NCI-H146 treated with DMSO at 0.1 percent for 48 hours (cell line): ENCODE measurements at regions not wholly inside any gene's neighbourhood (a gene's known extent, or its start where the extent isn't known, plus 50 kb on each side); places are given as distances from the start of the nearest gene placed in this dataset.
"Not testable (repeated sequence)": the region's sequence is repeated elsewhere in the genome, so short reads cannot be mapped to it uniquely, and the experiment has no call there.

Experiments used
- DNase-seq: peaks from one replicate; lab custom pipeline; 2025; ENCODE audit not compliant: unreplicated experiment; lab: John Stamatoyannopoulos, UW

DNA sequence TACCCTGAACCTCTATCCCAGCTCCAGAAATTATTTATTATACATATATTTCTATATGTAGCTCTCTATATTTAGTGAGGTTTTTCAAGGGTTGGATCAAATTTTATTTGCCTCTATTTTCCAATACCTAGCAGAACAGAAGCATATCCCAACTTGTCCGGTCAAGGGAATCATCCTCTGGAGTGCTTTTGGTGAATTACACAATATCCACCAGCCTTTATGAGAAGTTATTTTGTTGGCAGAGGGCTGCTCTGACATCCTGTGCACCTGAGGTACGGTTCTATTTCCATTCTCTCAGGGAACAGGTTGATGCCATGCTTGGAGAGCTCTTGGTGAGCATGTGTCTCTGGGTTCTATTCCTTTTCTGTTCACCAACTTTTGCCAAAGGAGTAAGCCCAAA, 1056.4 kb downstream of the GALC start:
- no peak for DNase-seq

DNA sequence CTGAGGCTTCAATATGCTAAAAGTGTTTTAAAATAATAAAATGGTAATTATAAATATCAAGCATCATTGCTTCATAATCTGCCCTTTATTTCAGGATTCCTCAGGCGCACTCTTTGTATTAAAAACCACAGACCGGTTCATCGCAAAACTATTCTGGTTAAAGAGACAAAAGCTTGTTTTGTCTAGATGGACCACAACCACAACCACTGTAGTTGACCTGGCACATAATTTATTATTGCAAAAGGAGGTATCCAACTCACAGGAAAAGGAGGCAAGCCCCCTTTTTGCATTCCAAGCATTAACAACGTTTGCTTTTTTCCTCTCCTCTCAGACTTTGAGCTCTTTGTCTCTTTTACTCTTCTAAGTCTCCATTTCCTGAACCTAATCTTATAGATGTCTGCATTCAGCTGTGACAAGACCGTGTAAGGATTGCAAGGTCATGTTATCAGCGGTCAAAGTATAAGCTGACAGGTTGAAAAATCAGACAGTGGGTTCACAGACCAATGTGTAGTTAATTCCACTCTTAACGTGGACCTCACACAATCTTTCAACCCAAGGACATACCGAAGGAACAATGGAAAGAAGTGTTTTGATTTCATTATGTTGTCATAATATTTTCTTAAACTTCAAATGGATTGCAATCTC, 1057.6 kb downstream of the GALC start:
- DNase-seq = no peak

DNA sequence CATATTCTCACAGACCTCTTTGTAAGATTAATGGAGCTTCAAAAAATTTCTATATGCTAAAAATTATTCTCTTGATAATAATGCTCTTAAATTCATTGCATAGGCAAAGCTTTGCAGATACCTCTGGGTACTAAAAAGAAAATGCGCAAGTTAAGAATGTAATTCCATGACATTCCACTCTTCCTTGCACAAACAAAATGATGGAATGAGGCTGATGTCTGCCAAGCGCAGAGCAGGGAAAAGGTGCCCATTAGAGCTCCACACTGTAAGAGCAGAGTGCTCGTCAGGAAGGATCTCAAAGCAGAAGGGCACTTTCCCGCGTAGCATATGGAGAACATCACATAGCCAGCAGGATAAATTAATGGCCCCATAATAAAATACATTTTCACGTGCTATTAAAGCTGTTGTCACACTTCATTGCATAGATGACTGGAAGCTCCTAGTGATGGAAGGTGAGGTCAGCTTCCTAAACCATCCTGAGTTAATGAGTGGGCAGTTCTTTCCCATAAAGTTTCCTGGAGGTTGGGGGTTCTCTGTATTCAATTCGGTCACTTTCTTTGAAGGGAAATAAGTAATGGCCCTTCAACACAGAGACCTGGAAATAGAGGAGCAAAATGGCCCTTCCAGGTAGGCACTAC, 1058.9 kb downstream of the GALC start:
- no peak for DNase-seq

- no peak for DNase-seq
Observed at GRCh38 chr14:86933460-86933859, 1059.5 kb downstream of the GALC start.

DNA sequence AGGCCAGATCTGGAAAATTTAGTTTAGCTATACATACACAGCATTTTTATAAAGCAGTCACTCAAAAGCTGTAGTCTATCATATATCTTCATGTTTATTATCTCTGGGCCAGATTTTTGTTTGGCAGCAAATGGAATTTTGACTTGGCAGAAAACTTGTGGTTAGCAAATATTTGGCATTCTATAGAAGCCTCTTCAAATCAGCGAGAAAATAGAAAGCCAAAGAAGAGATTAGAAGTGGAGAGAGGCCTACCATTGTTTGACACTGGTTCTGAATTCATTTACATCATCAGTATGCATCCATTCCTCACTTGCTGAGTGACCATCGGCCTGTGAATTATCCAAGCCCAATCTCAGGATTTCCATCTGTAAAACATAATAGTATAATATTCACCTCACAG, 1077.6 kb downstream of the GALC start:
- DNase-seq = no peak

- DNase-seq = no peak
Observed at GRCh38 chr14:86912709-86913108, 1080.3 kb downstream of the GALC start.

GRCh38 chr14:86911486-86911885, 1081.5 kb downstream of the GALC start:
- DNase-seq = no peak

DNA sequence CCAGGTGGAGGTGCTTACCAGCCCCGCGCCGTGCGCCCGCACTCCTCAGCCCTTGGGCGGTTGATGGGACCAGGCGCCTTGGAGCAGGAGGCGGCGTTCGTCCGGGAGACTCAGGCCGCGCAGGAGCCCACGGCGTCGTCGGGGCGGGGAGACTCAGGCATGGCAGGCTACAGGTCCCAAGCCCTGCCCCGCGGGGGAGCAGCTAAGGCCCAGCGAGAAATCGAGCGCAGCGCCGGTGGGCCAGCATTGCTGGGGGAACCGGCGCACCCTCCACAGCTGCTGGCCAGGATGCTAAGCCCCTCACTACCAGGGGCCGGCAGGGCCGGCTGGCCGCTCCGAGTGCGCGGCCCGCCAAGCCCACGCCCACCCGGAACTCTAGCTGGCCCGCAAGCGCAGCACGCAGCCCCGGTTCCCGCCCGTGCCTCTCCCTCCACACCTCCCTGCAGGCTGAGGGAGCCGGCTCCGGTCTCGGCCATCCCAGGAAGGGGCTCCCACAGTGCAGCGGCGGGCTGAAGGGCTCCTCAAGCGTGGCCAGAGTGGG, 1087.5 kb downstream of the GALC start:
- DNase-seq = not testable (repeated sequence)

- no peak for DNase-seq
Observed at GRCh38 chr14:86902176-86902950, 1090.6 kb downstream of the GALC start.

- no peak for DNase-seq
Observed at GRCh38 chr14:86897704-86898513, 1095.1 kb downstream of the GALC start.

GRCh38 chr14:86897224-86897623, 1095.8 kb downstream of the GALC start:
- DNase-seq = no peak

DNA sequence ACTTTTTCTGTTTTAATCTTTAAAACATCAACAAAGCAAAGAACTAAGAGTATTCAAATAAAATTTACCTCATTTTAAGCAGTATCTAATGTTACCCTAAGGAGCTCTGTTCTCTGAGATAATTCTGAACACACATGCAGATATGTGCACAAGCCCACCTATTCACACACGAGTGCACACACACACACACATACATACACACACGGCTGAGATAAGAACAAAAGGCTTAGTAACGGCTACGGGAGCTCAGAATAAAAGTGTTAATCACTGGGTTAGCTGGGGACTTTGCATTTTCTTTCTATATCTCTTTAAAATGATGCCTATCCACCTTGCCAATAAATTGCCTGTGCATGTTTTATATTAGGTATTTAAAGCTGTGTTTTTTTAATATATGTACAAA, 1096.3 kb downstream of the GALC start:
- DNase-seq = no peak

DNA sequence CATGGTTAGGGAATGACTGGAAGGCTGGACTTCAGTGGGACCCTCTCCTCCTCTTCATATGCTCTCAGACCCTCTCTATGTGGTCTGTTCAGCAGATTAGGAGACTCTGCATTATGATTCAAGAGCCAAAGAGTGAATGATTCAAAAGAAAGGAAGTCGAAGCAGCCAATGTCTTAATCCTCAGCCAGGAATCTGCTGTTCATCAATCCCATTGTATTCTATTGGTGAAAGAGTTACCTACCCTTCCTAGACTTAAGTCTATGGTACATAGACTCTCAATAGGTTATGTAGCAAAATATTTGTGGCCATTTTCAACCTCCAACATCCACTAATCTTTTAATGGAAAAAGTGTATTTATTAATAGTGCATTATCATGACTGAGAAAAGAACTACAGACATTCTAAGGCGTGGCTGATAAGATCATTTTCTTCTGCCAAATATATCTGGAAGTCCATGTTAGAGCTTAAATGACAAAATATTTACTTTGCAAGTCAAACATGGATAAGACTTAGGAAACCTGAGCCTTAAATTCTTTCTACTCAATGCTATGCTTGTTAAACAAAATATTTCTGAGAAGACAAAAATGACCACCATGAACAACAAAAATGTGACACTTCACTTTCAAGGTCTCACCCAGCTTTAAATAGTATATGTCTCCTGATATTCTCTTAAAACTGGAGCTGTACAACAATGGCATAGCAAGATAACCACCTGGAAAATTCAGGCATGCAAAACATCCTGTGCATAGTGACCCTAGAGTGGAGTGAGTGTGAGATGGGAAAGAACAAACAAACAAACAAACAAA, 1100.6 kb downstream of the GALC start:
- DNase-seq = no peak

DNA sequence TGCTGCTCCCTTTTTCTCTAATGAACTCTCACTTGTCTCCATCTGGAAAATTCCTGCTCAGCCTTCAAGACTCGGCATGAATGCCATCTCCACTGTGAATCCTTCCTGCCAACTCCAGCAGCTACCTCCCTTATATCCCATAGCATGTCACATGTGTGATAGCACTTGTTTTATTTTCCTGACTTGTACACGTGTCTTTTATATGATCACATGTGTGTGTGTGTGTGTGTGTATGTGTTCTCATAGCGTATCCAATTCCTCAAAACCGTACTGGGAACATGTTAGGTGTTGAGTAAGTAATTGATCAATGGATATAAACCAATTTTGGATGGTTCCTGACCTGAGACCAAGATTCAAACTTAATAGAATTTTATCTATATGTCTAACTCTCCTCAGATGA, 1107.7 kb downstream of the GALC start:
- no peak for DNase-seq

DNA sequence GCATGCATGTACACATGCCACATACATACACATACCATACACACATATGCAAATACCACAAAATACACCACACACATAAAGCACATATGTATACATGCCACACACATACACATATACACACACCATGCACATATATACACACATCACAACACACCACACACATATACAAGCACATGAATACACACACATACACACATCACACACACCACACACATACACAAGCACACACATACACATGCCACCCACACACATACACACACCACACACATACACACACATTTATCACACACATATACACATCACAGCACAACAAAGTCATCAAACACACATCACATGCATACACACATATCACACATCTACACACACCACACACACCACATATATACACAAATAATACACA, 1108.5 kb downstream of the GALC start:
- no peak for DNase-seq

GRCh38 chr14:86882818-86883217, 1110.2 kb downstream of the GALC start:
- DNase-seq = no peak

DNA sequence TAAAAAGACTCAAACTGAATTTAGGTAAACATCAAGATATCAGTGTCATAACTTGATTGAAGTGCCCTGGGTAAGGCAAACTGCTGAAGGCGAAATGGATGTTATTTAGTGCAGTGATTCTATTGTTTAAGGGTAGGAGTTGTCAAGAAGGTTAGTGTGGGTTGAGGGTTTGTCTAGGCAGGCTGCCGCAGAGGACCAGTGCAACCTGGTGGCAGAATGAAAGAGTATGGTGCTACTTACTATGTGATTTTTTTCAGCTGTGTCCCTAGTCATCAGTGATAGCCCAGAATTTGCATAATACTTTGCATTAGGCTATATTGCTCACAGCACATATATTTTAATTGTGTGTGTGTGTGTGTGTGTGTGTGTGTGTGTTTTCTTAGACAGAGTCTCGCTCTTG, 1127.0 kb downstream of the GALC start:
- DNase-seq = no peak

DNA sequence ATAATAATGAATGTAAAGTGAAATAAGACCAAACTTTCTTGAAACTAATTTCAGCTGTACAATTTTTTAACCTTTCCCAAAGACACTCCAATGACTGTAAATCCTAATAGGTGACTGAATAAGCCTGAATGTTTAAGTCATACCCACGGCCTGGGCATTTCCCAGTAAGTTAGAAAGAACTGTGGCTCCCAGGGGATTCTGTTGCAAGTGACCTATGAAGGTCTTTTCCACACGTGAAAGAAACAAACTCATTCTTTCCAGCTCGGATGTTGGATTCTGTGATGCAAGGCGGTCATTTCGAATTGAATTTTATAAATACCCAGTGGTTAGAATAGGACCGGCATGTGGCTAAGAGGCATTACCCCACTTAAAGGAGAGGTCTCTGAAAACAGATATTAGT, 1134.4 kb downstream of the GALC start:
- DNase-seq = no peak

GRCh38 chr14:86858031-86858430, 1135.0 kb downstream of the GALC start:
- DNase-seq = no peak

- DNase-seq = no peak
Observed at GRCh38 chr14:86852530-86852929, 1140.5 kb downstream of the GALC start.
